ENCODE measurements at regions not wholly inside any gene's neighbourhood (a gene's known extent, or its start where the extent isn't known, plus 50 kb on each side); places are given as distances from the start of the nearest gene placed in this dataset.

- DNase-seq (ENCODE audit: low read depth) = peak; percentile 11
Observed at GRCh38 chr3:157807280-157807679, 298.9 kb downstream of the SHOX2 start.

- no peak for DNase-seq (ENCODE audit: low read depth)
Observed at GRCh38 chr3:157805538-157805937, 300.7 kb downstream of the SHOX2 start.

- peak; percentile 70 for DNase-seq (ENCODE audit: low read depth)
Observed at GRCh38 chr3:157794771-157795170, 291.6 kb upstream of the VEPH1 start.

- no peak for DNase-seq (ENCODE audit: low read depth)
Observed at GRCh38 chr3:157793745-157794144, 290.5 kb upstream of the VEPH1 start.

GRCh38 chr3:157789162-157789561 is 285.9 kb upstream of the VEPH1 start:
- no peak for DNase-seq (ENCODE audit: low read depth)

GRCh38 chr3:157786618-157787017 is 283.4 kb upstream of the VEPH1 start:
- DNase-seq (ENCODE audit: low read depth) = peak; percentile 31

- peak; percentile 74 for DNase-seq (ENCODE audit: low read depth)
Observed at GRCh38 chr3:157786211-157786610, 283.0 kb upstream of the VEPH1 start.

GRCh38 chr3:157785102-157785826 is 282.0 kb upstream of the VEPH1 start:
- DNase-seq (ENCODE audit: low read depth) = peak; percentile 96

GRCh38 chr3:157782236-157782635 is 279.0 kb upstream of the VEPH1 start:
- DNase-seq (ENCODE audit: low read depth) = peak; percentile 6

GRCh38 chr3:157776861-157777260 is 273.6 kb upstream of the VEPH1 start:
- DNase-seq (ENCODE audit: low read depth) = no peak

- DNase-seq (ENCODE audit: low read depth) = no peak
Observed at GRCh38 chr3:157775446-157775845, 272.2 kb upstream of the VEPH1 start.

GRCh38 chr3:157769378-157769777 is 266.2 kb upstream of the VEPH1 start:
- no peak for DNase-seq (ENCODE audit: low read depth)

- DNase-seq (ENCODE audit: low read depth) = no peak
Observed at GRCh38 chr3:157767607-157768006, 264.4 kb upstream of the VEPH1 start.

GRCh38 chr3:157763644-157764043 is 260.4 kb upstream of the VEPH1 start:
- DNase-seq (ENCODE audit: low read depth) = no peak

- DNase-seq (ENCODE audit: low read depth) = no peak
Observed at GRCh38 chr3:157759311-157759710, 256.1 kb upstream of the VEPH1 start.

GRCh38 chr3:157755233-157755632 is 252.0 kb upstream of the VEPH1 start:
- peak; percentile 4 for DNase-seq (ENCODE audit: low read depth)

- DNase-seq (ENCODE audit: low read depth) = no peak
Observed at GRCh38 chr3:157754451-157754850, 251.2 kb upstream of the VEPH1 start.

- no peak for DNase-seq (ENCODE audit: low read depth)
Observed at GRCh38 chr3:157753787-157754136, 250.5 kb upstream of the VEPH1 start.

- DNase-seq (ENCODE audit: low read depth) = no peak
Observed at GRCh38 chr3:157752956-157753786, 250.0 kb upstream of the VEPH1 start.

GRCh38 chr3:157752554-157752953 is 249.3 kb upstream of the VEPH1 start:
- no peak for DNase-seq (ENCODE audit: low read depth)

GRCh38 chr3:157751386-157751785 is 248.2 kb upstream of the VEPH1 start:
- no peak for DNase-seq (ENCODE audit: low read depth)

- DNase-seq (ENCODE audit: low read depth) = no peak
Observed at GRCh38 chr3:157746391-157746790, 243.2 kb upstream of the VEPH1 start.

- DNase-seq (ENCODE audit: low read depth) = no peak
Observed at GRCh38 chr3:157741607-157742006, 238.4 kb upstream of the VEPH1 start.

- no peak for DNase-seq (ENCODE audit: low read depth)
Observed at GRCh38 chr3:157738441-157738840, 235.2 kb upstream of the VEPH1 start.
